Naive B cell (primary cell): ENCODE measurements at regions not wholly inside any gene's neighbourhood (a gene's known extent, or its start where the extent isn't known, plus 50 kb on each side); places are given as distances from the start of the nearest gene placed in this dataset.
"Not testable (repeated sequence)": the region's sequence is repeated elsewhere in the genome, so short reads cannot be mapped to it uniquely, and the experiment has no call there.

ENCODE experiments used
- ATAC-seq, 2 donors: fragments of 150-1000 bp; cut with Tn5 transposase; 2 replicates each; pipeline ENCODE4 v1.10.0; 2021; ENCODE audit warnings: low read depth in 2 of 2, mild to moderate bottlenecking in 2 of 2, moderate library complexity in 2 of 2
- DNase-seq: peaks from one replicate; pipeline ENCODE4 v3.0.0; 2022
- H3K27ac Mint-ChIP-seq, 6 donors: one replicate each; pipeline ENCODE4 v1.8.0; 2020 to 2022; ENCODE audit warnings: mild to moderate bottlenecking in 6 of 6, mixed read lengths in 6 of 6, moderate library complexity in 5 of 6, inconsistent platforms in 2 of 6
- H3K27me3 Mint-ChIP-seq, 3 donors: one replicate each; pipeline ENCODE4 v1.8.0; 2021 to 2022; ENCODE audit warnings: mixed read lengths in 3 of 3, mild to moderate bottlenecking in 1 of 3
- H3K36me3 Mint-ChIP-seq, 2 donors: one replicate each; pipeline ENCODE4 v1.8.0; 2020 to 2022; ENCODE audit warnings: mixed read lengths in 2 of 2, inconsistent platforms in 1 of 2, mild to moderate bottlenecking in 1 of 2
- H3K4me1 Mint-ChIP-seq, 3 donors: one replicate each; pipeline ENCODE4 v1.8.0; 2020 to 2022; ENCODE audit warnings: mixed read lengths in 3 of 3, inconsistent platforms in 1 of 3, mild to moderate bottlenecking in 1 of 3, moderate library complexity in 1 of 3
- H3K4me3 Mint-ChIP-seq, 8 donors: one replicate each; pipeline ENCODE4 v1.8.0; 2020 to 2022; ENCODE audit warnings: mild to moderate bottlenecking in 8 of 8, mixed read lengths in 8 of 8, moderate library complexity in 8 of 8, inconsistent platforms in 2 of 8
- H3K9me3 Mint-ChIP-seq, 7 donors: one replicate each; pipeline ENCODE4 v1.8.0; 2020 to 2022; ENCODE audit warnings: mixed read lengths in 7 of 7, mild to moderate bottlenecking in 5 of 7, inconsistent platforms in 2 of 7, moderate library complexity in 1 of 7

- DNase-seq, H3K4me3 Mint-ChIP-seq, ATAC-seq, H3K27ac Mint-ChIP-seq, H3K9me3 Mint-ChIP-seq, H3K4me1 Mint-ChIP-seq, H3K36me3 Mint-ChIP-seq: not testable (repeated sequence)
- H3K27me3 Mint-ChIP-seq = peaks cover 16 to 32% (median 25%) of the 10 kb centered on the region in 3 donors
Observed at GRCh38 chr20:41685145-41685544, 67.0 kb upstream of the CHD6 start.

DNA sequence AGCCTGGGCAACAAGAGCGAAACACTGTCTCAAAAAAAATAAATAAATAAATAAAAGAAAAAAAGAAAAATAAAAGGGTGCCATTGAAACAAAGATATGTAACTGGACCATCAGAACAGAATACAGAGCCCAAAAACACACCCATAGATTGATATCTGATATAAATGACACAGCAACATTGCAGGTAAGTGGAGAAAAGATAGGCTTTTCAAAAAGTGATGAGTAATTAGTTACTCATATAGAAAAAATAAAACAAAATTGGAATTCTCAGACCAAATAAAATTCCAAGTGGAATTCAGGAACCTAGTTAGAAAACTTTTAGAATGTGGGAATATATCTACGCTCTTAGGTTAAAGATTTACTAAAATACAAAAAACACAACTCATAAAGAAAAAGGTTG, 60.6 kb upstream of the CHD6 start:
- H3K27ac Mint-ChIP-seq = no peak overlapping the region
- DNase-seq = no peak
- ATAC-seq = no peak
- peaks cover 0 to 4% (median 3%) of the 10 kb centered on the region in 3 donors for H3K4me1 Mint-ChIP-seq
- peaks cover 0 to 5% (median 2%) of the 10 kb centered on the region in 7 donors for H3K9me3 Mint-ChIP-seq
- peaks cover 6 to 19% (median 18%) of the 10 kb centered on the region in 3 donors for H3K27me3 Mint-ChIP-seq
- no peak overlapping the region for H3K4me3 Mint-ChIP-seq
- no peaks in the 10 kb centered on the region for H3K36me3 Mint-ChIP-seq

DNA sequence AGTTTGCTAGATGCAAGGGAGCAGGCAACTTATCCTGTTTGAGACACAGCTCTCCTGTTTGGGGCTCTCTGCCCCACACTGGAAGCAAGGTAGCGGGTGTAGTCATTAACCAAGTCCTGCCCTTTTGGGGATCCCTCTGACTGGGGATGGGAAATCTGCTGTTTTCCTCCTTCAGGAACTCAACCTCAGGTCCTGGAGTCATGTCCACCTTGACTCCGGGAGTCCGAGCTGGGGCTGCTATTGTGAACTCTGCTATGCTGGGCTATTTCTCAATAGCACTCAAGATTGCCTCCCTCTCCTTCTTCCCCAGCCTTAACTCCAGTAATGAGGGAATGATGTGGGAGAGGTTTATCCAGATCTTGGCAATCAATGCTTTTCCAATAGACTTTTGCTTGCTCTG, 54.1 kb upstream of the CHD6 start:
- peaks cover 31 to 58% (median 32%) of the 10 kb centered on the region in 3 donors for H3K27me3 Mint-ChIP-seq
- DNase-seq = no peak
- H3K36me3 Mint-ChIP-seq = no peaks in the 10 kb centered on the region
- peaks cover 0 to 15% (median 13%) of the 10 kb centered on the region in 3 donors for H3K4me1 Mint-ChIP-seq
- H3K4me3 Mint-ChIP-seq = no peak overlapping the region
- no peak overlapping the region for H3K27ac Mint-ChIP-seq
- H3K9me3 Mint-ChIP-seq = peaks cover 0 to 3% (median 1%) of the 10 kb centered on the region in 7 donors
- ATAC-seq = no peak

GRCh38 chr20:41671143-41671542, 53.0 kb upstream of the CHD6 start:
- no peak for DNase-seq
- ATAC-seq = no peak
- Mint-ChIP-seq H3K4me1 (peaks cover 0 to 15% (median 13%) of the 10 kb centered on the region in 3 donors), H3K36me3 (no peaks in the 10 kb centered on the region), H3K9me3 (peaks cover 0 to 8% (median 1%) of the 10 kb centered on the region in 7 donors), H3K27ac (peak overlapping the region in 1 of 6 donors; percentile 18), H3K27me3 (peaks cover 28 to 59% (median 28%) of the 10 kb centered on the region in 3 donors), H3K4me3 (no peak overlapping the region)

DNA sequence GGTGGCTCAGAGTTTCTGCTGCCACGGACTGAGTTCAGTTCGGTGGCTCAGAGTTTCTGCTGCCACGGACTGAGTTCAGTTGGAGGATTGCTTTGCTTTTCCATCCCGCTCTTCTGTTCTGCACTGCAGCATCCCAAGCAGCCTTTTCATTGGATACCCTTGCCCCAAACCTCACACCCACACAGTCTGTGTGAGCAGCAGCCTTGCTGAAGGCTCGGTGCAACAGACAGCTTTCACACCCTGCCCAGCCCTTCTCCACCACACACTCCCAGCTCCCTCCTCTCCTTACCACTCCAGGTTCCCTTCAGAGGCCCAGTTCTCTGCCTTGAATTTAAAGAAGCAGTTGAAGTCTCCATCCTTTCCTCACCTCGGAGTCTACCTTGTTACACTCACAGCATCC, 52.5 kb upstream of the CHD6 start:
- no peak for DNase-seq
- no peak overlapping the region for H3K4me3 Mint-ChIP-seq
- no peaks in the 10 kb centered on the region for H3K36me3 Mint-ChIP-seq
- ATAC-seq = no peak
- peaks cover 0 to 8% (median 1%) of the 10 kb centered on the region in 7 donors for H3K9me3 Mint-ChIP-seq
- H3K4me1 Mint-ChIP-seq = peaks cover 0 to 15% (median 13%) of the 10 kb centered on the region in 3 donors
- H3K27ac Mint-ChIP-seq = no peak overlapping the region
- peaks cover 23 to 54% (median 28%) of the 10 kb centered on the region in 3 donors for H3K27me3 Mint-ChIP-seq

GRCh38 chr20:41669708-41670263, 51.6 kb upstream of the CHD6 start:
- Mint-ChIP-seq H3K36me3 (no peaks in the 10 kb centered on the region), H3K4me1 (peaks cover 0 to 15% (median 13%) of the 10 kb centered on the region in 3 donors), H3K27ac (peak overlapping the region in 1 of 6 donors; percentile 2), H3K4me3 (peak overlapping the region in 1 of 8 donors; percentile 17), H3K9me3 (peaks cover 0 to 8% (median 1%) of the 10 kb centered on the region in 7 donors), H3K27me3 (peaks cover 23 to 45% (median 28%) of the 10 kb centered on the region in 3 donors)
- DNase-seq (no peak), ATAC-seq (no peak)

DNA sequence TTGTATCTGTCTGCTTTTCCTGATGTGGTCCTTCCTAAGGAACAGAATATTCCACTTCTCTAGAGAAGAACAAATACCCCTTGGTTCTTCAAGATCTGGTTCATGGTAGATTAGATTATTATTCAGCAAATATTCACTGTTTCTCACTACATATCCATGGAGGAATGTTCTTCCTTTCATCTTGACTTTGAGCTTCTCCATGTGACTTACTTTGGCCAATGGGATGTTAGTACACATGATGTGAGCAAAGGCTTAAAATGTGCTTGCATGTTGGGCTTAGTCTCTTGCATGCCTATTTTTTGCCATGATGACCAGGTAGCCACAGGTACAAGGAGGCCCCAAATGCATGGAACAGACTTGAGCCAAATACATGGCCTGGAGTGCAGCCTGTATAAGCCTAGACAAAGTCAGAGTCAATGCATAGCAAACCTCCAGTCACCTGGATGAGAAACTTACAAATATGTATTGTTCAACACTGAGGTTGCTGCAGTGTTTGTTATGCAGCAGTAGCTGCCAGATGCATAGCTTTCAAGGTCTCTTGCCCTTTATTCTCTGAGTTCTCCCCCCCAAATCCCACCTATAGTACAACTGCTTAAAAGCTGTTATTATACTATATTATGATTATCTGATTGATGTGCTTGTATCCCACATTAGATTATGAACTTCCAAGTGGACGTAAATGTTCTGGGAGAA, 50.0 kb upstream of the CHD6 start:
- no peaks in the 10 kb centered on the region for H3K36me3 Mint-ChIP-seq
- ATAC-seq (no peak), DNase-seq (no peak)
- no peak overlapping the region for H3K27ac Mint-ChIP-seq
- H3K4me1 Mint-ChIP-seq = peaks cover 0 to 10% (median 9%) of the 10 kb centered on the region in 3 donors
- peaks cover 0 to 8% (median 1%) of the 10 kb centered on the region in 7 donors for H3K9me3 Mint-ChIP-seq
- H3K27me3 Mint-ChIP-seq = peaks cover 23 to 45% (median 33%) of the 10 kb centered on the region in 3 donors
- no peak overlapping the region for H3K4me3 Mint-ChIP-seq
